ENCODE measurements at regions not wholly inside any gene's neighbourhood (a gene's known extent, or its start where the extent isn't known, plus 50 kb on each side); places are given as distances from the start of the nearest gene placed in this dataset.

GRCh38 chr5:29547236-29547865, 1646.1 kb upstream of the CDH6 start:
- Histone ChIP-seq H3K4me1 (replicated peaks in 1 of 4; ENCODE audit: control insufficient read depth in 3 of 4, insufficient read depth in 4 of 4, low read length in 3 of 4) (no peaks in the 10 kb centered on the region), H3K23ac (ENCODE audit: insufficient read length) (no peak overlapping the region), H2BK5ac (ENCODE audit: low read depth, low read length) (no peak overlapping the region), H3K36me3 (ENCODE audit: control insufficient read depth in 2 of 4, insufficient read depth in 4 of 4, low read length in 3 of 4) (no peaks in the 10 kb centered on the region), H2AK5ac (ENCODE audit: low read depth, low read length) (no peak overlapping the region), H3K9ac (replicated peaks in 1 of 4; ENCODE audit: extremely low read depth in 1 of 4, low read depth in 3 of 4, low read length in 3 of 4) (no peak overlapping the region), H3K56ac (replicated peaks; ENCODE audit: insufficient read length, low read depth, low read length) (no peak overlapping the region), H3K14ac (ENCODE audit: insufficient read length) (no peak overlapping the region), H4K91ac (replicated peaks; ENCODE audit: insufficient read length, low read length) (no peak overlapping the region), H3K9me3 (ENCODE audit: insufficient read depth in 2 of 2, low read depth in 1 of 2, low read length in 1 of 2) (no peaks in the 10 kb centered on the region; a peak in 1 of 4 replicates), H3K23me2 (ENCODE audit: low read depth, low read length) (no peaks in the 10 kb centered on the region), H4K8ac (ENCODE audit: extremely low read depth, insufficient read depth, low read length) (no peak overlapping the region), H3K18ac (ENCODE audit: extremely low read depth, low read length) (no peak overlapping the region), H2BK20ac (ENCODE audit: low read length) (no peak overlapping the region), H4K20me1 (replicated peaks in 1 of 2; ENCODE audit: control insufficient read depth in 1 of 2, insufficient read depth in 2 of 2, low read length in 2 of 2) (no peaks in the 10 kb centered on the region), H2AFZ (ENCODE audit: low read length) (no peak overlapping the region; the same call in 1 of the 2 replicates), H3K4ac (replicated peaks; ENCODE audit: insufficient read length, low read depth, low read length) (no peak overlapping the region), H3K4me3 (ENCODE audit: extremely low read depth in 1 of 4, insufficient read depth in 2 of 4, low read depth in 3 of 4, low read length in 4 of 4) (no peak overlapping the region), H2BK12ac (ENCODE audit: low read depth, low read length) (no peak overlapping the region), H3K27ac (ENCODE audit: low read depth, low read length) (no peak overlapping the region), H3K4me2 (ENCODE audit: insufficient read depth in 1 of 2, low read depth in 2 of 2, low read length in 2 of 2) (no peak overlapping the region), H2BK120ac (replicated peaks; ENCODE audit: low read depth, low read length) (no peak overlapping the region), H3K79me2 (ENCODE audit: control insufficient read depth in 1 of 2, insufficient read depth in 2 of 2, low read length in 2 of 2) (no peaks in the 10 kb centered on the region), H3K27me3 (replicated peaks in 1 of 4; ENCODE audit: control insufficient read depth in 3 of 4, extremely low read depth in 1 of 4, insufficient read depth in 3 of 4, low read length in 3 of 4) (no peaks in the 10 kb centered on the region), H2BK15ac (ENCODE audit: low read length) (no peak overlapping the region), H4K5ac (ENCODE audit: insufficient read length, low read depth, low read length) (no peak overlapping the region), H3K79me1 (ENCODE audit: low read depth, low read length) (no peaks in the 10 kb centered on the region)
- CTCF ChIA-PET (ENCODE audit: partially characterized antibody) = no interaction called here
- FAIRE-seq (no peak), DNase-seq (ENCODE audit: low read depth in 1 of 2, low spot score in 2 of 2) (no peak)
- WGBS, 2 experiments (ENCODE audit: extremely low coverage in 1 of 2, insufficient coverage in 1 of 2, insufficient read length in 1 of 2, insufficient replicate concordance in 2 of 2, low coverage in 1 of 2, low lambda C conversion rate in 2 of 2, missing lambda C conversion rate in 1 of 2) = 87% methylated on average over 6 of the region's 6 CpGs; no CpG with 5 or more reads in 1 of the 2 experiments
- POLR2A ChIA-PET (ENCODE audit: partially characterized antibody) = no interaction called here
- TF ChIP-seq SRF (IDR thresholded peaks at IDR 0.05; ENCODE audit: low read depth, low read length) (no peak), CHD2 (IDR thresholded peaks at IDR 0.05; ENCODE audit: low read length) (no peak), TBP (IDR thresholded peaks at IDR 0.05; ENCODE audit: low read depth, low read length) (no peak), RBBP5 (IDR thresholded peaks at IDR 0.05; ENCODE audit: borderline replicate concordance, low read depth, low read length) (no peak), POU5F1 (IDR thresholded peaks at IDR 0.05; ENCODE audit: low read depth, low read length) (no peak), SUZ12 (IDR thresholded peaks at IDR 0.05; ENCODE audit: low read length) (no peak), FOSL1 (IDR thresholded peaks at IDR 0.05; ENCODE audit: insufficient read depth, low read depth, low read length) (no peak), RFX5 (IDR thresholded peaks at IDR 0.05; ENCODE audit: borderline replicate concordance, low read depth, low read length) (no peak), E2F6 (IDR thresholded peaks at IDR 0.05) (no peak), SIX5 (IDR thresholded peaks at IDR 0.05; ENCODE audit: low read depth, low read length) (no peak)

All from H1 (cell line).